ENCODE measurements at regions not wholly inside any gene's neighbourhood (a gene's known extent, or its start where the extent isn't known, plus 50 kb on each side); places are given as distances from the start of the nearest gene placed in this dataset.

GRCh38 chr1:87678266-87678665, 349.6 kb downstream of the LMO4 start:
- TF ChIP-seq CTCF (IDR thresholded peaks at IDR 0.05), result no peak
- TF ChIP-seq POLR2A (IDR thresholded peaks at IDR 0.05), result no peak

Measured in lower leg skin (tissue), 3 donors.